Right atrium auricular region (tissue), 2 donors: ENCODE measurements at regions not wholly inside any gene's neighbourhood (a gene's known extent, or its start where the extent isn't known, plus 50 kb on each side); places are given as distances from the start of the nearest gene placed in this dataset.

Experiments
- DNase-seq: peaks from one replicate; pipeline ENCODE4 v3.0.0-alpha.2; 2019; ENCODE audit warnings: low spot score
- H3K27ac ChIP-seq, 2 donors: fragments of 200-600 bp; sonication (generic); 1 replicate in 1 of 2; 2 replicates in 1 of 2; pipeline ENCODE4 v1.5.1; 2016 to 2019
- H3K27me3 ChIP-seq, 2 donors: fragments of 200-600 bp; sonication (generic); one replicate each; pipeline versions ENCODE4 v1.5.1 to v1.6.0; 2017 to 2019
- H3K36me3 ChIP-seq: fragments of 200-600 bp; sonication (generic); one replicate; pipeline ENCODE4 v1.5.1; 2016
- H3K4me1 ChIP-seq, 2 donors: fragments of 200-600 bp; sonication (generic); one replicate each; pipeline versions ENCODE4 v1.5.1 to v1.6.0; 2017 to 2019
- H3K4me3 ChIP-seq, 2 donors: fragments of 200-600 bp; sonication (generic); 1 replicate in 1 of 2; 2 replicates in 1 of 2; pipeline ENCODE4 v1.5.1; 2017 to 2019; ENCODE audit warnings: mild to moderate bottlenecking in 1 of 2, moderate library complexity in 1 of 2
- H3K9me3 ChIP-seq, 2 donors: fragments of 200-600 bp; sonication (generic); one replicate each; pipeline ENCODE4 v1.5.1; 2019
- TF ChIP-seq, protein P1 (sequence below), 2 donors: fragments of 200-600 bp; sonication (generic); IDR thresholded peaks; one replicate each; pipeline ENCODE4 v1.5.1; 2019; ENCODE audit warnings: antibody characterized with exemption in 2 of 2

DNA sequence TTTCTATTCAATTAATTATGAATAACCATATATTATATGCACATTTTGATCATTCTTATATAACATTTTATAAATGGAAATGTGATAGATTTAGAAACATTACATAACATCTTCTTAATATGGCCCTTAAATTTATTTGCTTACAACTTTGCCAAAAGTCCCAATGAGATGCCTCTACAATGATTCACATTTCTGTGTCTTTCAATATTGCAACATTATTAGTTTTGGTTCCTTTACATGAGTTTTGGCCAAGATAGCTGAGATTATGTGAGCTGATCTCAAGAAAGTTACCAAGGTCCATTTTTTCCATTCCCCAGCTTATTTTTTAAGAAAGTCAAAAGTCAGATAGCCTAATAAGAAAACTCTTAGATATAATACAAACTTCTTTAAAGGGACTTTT, 361.2 kb downstream of the PCDH7 start:
- H3K27ac ChIP-seq = no peak overlapping the region
- TF ChIP-seq, protein P1, sequence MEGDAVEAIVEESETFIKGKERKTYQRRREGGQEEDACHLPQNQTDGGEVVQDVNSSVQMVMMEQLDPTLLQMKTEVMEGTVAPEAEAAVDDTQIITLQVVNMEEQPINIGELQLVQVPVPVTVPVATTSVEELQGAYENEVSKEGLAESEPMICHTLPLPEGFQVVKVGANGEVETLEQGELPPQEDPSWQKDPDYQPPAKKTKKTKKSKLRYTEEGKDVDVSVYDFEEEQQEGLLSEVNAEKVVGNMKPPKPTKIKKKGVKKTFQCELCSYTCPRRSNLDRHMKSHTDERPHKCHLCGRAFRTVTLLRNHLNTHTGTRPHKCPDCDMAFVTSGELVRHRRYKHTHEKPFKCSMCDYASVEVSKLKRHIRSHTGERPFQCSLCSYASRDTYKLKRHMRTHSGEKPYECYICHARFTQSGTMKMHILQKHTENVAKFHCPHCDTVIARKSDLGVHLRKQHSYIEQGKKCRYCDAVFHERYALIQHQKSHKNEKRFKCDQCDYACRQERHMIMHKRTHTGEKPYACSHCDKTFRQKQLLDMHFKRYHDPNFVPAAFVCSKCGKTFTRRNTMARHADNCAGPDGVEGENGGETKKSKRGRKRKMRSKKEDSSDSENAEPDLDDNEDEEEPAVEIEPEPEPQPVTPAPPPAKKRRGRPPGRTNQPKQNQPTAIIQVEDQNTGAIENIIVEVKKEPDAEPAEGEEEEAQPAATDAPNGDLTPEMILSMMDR (IDR thresholded peaks at IDR 0.05) = no peak
- H3K4me3 ChIP-seq = no peak overlapping the region
- no peak for DNase-seq
- H3K36me3 ChIP-seq = no peaks in the 10 kb centered on the region
- no peaks in the 10 kb centered on the region for H3K9me3 ChIP-seq
- H3K4me1 ChIP-seq = no peaks in the 10 kb centered on the region
- no peaks in the 10 kb centered on the region for H3K27me3 ChIP-seq

DNA sequence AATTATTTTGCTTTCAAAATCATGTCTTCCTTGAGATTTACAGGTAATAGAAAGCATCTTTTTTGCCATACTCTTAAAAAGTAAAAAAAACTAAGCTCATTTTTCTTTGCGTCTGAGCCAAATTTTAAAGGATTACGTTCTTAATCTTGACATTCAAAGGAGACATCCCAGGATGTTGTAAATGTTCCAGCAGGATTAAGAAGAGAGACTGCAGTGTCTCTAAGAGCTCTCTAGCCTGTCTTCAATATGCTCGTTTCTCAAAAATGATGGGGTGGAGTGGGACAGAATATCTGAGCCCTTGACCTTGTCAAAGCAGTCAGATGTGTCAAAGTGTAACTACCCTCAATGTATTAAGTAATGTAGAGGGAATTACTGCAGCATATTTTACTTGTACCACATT, 363.3 kb downstream of the PCDH7 start:
- TF ChIP-seq, protein P1 (IDR thresholded peaks at IDR 0.05) = no peak
- H3K4me1 ChIP-seq = no peaks in the 10 kb centered on the region
- no peaks in the 10 kb centered on the region for H3K36me3 ChIP-seq
- H3K4me3 ChIP-seq = no peak overlapping the region
- DNase-seq = no peak
- no peaks in the 10 kb centered on the region for H3K9me3 ChIP-seq
- no peaks in the 10 kb centered on the region for H3K27me3 ChIP-seq
- H3K27ac ChIP-seq = no peak overlapping the region

DNA sequence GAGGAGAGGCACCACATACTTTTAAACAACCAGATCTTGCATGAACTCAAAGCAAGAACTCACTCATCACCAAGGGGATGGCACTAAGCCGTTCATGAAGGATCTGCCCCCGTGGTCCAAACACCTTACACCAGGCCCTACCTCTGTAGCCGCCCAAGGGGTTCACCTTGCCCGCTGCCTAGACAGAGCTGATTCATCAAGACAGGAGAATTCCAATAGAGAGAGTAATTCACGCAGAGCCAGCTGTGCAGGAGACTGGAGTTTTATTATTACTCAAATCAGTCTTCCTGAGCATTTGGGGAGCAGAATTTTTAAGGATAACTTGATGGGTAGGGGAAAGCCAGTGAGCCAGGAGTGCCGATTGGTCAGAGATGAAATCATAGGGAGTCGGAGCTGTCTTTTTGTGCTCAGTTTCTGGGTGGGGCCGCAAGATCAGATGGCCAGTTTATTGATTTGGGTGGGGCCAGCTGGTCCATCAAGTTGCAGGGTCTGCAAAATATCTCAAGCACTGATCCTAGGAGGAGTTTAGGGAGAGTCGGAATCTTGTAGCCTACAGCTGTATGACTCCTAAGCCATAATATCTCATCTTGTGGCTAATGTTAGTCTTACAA, 364.7 kb downstream of the PCDH7 start:
- TF ChIP-seq, protein P1 (IDR thresholded peaks at IDR 0.05) = no peak
- no peak overlapping the region for H3K27ac ChIP-seq
- no peak overlapping the region for H3K4me3 ChIP-seq
- H3K9me3 ChIP-seq = no peaks in the 10 kb centered on the region
- H3K4me1 ChIP-seq = peaks cover 0 to 6% of the 10 kb centered on the region in 2 donors
- no peaks in the 10 kb centered on the region for H3K36me3 ChIP-seq
- DNase-seq = no peak
- no peaks in the 10 kb centered on the region for H3K27me3 ChIP-seq

GRCh38 chr4:31085689-31086088, 365.5 kb downstream of the PCDH7 start:
- Histone ChIP-seq H3K27ac (no peak overlapping the region), H3K36me3 (no peaks in the 10 kb centered on the region), H3K4me3 (no peak overlapping the region), H3K27me3 (no peaks in the 10 kb centered on the region), H3K4me1 (peaks cover 0 to 6% of the 10 kb centered on the region in 2 donors), H3K9me3 (no peaks in the 10 kb centered on the region)
- no peak for DNase-seq
- TF ChIP-seq, protein P1 (IDR thresholded peaks at IDR 0.05) = no peak

DNA sequence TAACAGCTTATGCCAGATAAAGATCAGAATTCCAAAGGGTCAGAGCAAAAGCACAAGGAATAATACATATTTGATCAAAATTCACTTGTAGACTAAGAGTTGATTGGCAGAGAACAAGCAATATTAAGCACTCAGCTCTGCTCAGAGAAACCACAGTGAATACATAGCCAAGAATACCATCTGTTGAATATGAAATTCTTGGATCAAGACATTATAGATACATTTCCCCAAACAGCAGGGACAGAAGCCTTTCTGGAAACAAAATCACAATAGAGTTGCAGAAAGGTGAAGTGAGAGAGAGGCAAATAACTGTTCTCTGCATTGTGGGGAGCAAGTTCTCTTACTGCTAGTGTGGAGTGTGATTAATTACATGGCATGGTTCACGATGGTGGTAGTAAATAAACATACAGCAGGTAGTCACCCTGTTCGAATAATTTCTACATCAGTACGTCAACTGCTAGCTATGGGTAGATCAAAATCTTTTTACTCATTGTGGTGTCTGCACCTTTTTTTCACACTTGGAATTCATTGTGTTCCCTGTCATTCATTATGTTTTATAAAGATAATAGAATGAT, 366.7 kb downstream of the PCDH7 start:
- no peak overlapping the region for H3K27ac ChIP-seq
- no peak for DNase-seq
- no peaks in the 10 kb centered on the region for H3K9me3 ChIP-seq
- H3K36me3 ChIP-seq = no peaks in the 10 kb centered on the region
- H3K4me1 ChIP-seq = peaks cover 0 to 6% of the 10 kb centered on the region in 2 donors
- no peaks in the 10 kb centered on the region for H3K27me3 ChIP-seq
- TF ChIP-seq, protein P1 (IDR thresholded peaks at IDR 0.05) = no peak
- H3K4me3 ChIP-seq = no peak overlapping the region
